ENCODE measurements at regions not wholly inside any gene's neighbourhood (a gene's known extent, or its start where the extent isn't known, plus 50 kb on each side); places are given as distances from the start of the nearest gene placed in this dataset.

DNA sequence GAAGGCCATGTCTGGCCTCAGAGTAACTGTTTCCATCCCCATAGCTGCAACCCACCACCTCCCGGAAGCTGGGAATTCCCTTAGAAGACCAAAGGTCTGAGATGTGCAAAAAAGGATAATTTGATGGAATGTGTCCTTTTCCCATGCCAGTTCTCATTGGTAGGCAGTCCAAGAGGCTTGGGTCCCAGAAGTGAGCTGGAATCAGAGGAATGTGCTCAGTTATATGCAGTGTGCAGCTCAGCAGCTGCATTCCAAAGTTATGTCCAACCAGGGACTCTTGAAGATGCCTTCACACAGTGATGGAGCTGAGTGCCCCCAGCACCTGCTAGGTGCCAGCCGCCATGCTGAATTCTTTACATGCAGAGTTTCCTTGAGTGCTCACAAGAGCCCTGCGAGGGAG, 583.9 kb upstream of the TBX3 start (continued):
- no peak for TF ChIP-seq RNF2 (IDR thresholded peaks at IDR 0.05; ENCODE audit: borderline replicate concordance, low read depth, low read length, missing control alignments, poor library complexity, severe bottlenecking)

Measured in H1 (cell line).